HL-60 (cell line): ENCODE measurements at regions not wholly inside any gene's neighbourhood (a gene's known extent, or its start where the extent isn't known, plus 50 kb on each side); places are given as distances from the start of the nearest gene placed in this dataset.
A peak's percentile ranks its signal among the peaks of the same experiment; 100 is the strongest.

Experiments
- DNase-seq, 2 experiments: peaks; one replicate each; pipeline ENCODE4 v3.0.0-alpha.2; 2010 to 2020; ENCODE audit warnings: low read depth in 1 of 2, low spot score in 1 of 2
- H3K27ac ChIP-seq: fragments of 250-450 bp; sonication (Bioruptor Pico); replicated peaks from 2 replicates; pipeline ENCODE4 v1.5.1; 2020; ENCODE audit warnings: mild to moderate bottlenecking, moderate library complexity
- H3K27me3 ChIP-seq: fragments of 250-450 bp; sonication (Bioruptor Pico); 2 replicates; pipeline ENCODE4 v1.5.1; 2021; ENCODE audit warnings: mild to moderate bottlenecking, moderate library complexity; ENCODE audit not compliant: insufficient read depth, poor library complexity, severe bottlenecking
- H3K4me3 ChIP-seq: replicated peaks from 2 replicates; pipeline ENCODE4 v1.5.1; 2011; ENCODE audit warnings: mild to moderate bottlenecking, control low read depth, low read length; ENCODE audit not compliant: insufficient read depth
- GABPA ChIP-seq: IDR thresholded peaks from 2 replicates; pipeline ENCODE4 v1.6.1; 2012; ENCODE audit warnings: low read depth
- POLR2AphosphoS5 ChIP-seq: IDR thresholded peaks from 2 replicates; pipeline ENCODE4 v1.6.1; 2012; ENCODE audit warnings: low read depth
- SPI1 ChIP-seq: IDR thresholded peaks from 2 replicates; pipeline ENCODE4 v1.6.1; 2012; ENCODE audit warnings: low read depth, mild to moderate bottlenecking, borderline replicate concordance
- TF ChIP-seq, protein P1 (sequence below): IDR thresholded peaks from 2 replicates; pipeline ENCODE4 v1.6.1; 2012; ENCODE audit warnings: low read depth; ENCODE audit not compliant: insufficient replicate concordance
- TF ChIP-seq, protein P2 (sequence below): IDR thresholded peaks from one replicate; pipeline ENCODE4 v1.5.1; 2011; ENCODE audit warnings: low read length, control low read depth, inconsistent platforms; ENCODE audit not compliant: insufficient read depth

DNA sequence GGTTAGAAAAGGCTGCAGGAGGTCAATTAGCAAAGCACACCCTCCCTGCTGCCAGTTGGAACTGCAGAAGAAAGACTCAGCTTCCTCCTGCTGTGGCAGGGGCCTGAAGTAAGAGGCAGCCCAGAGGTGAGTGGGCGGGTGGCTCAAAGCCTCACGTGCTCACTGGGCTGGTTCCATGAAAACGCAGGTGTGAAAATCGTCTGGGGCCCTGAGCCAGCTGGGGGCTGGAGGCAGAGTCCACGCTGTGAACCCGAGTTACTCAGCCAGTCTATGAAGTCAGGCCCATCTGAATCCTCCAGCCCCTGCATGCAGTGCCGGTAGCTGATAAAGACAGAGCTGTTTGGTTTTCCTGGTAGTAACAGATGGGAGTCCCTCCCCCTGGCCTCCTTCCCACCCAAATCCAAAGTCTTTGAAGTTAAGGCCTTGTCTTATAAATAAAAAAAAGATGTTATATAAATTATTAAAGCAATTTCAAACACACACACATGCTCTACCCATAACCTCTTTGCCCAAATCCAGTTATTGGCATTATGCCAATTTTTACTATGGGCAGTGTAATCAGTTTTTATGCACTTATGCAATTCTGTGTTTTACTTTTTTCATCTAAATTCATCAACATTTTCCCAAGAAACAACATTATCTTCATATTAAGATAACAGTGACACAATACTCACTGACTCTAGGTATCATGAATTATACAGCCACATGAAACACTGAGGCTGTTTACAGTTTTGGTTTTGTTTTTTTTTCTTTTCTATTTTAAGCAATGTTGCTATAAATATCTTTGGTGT, 57.9 kb upstream of the PNMA1 start:
- DNase-seq: peak; percentile 45 to 68
- no peak overlapping the region for H3K4me3 ChIP-seq

DNA sequence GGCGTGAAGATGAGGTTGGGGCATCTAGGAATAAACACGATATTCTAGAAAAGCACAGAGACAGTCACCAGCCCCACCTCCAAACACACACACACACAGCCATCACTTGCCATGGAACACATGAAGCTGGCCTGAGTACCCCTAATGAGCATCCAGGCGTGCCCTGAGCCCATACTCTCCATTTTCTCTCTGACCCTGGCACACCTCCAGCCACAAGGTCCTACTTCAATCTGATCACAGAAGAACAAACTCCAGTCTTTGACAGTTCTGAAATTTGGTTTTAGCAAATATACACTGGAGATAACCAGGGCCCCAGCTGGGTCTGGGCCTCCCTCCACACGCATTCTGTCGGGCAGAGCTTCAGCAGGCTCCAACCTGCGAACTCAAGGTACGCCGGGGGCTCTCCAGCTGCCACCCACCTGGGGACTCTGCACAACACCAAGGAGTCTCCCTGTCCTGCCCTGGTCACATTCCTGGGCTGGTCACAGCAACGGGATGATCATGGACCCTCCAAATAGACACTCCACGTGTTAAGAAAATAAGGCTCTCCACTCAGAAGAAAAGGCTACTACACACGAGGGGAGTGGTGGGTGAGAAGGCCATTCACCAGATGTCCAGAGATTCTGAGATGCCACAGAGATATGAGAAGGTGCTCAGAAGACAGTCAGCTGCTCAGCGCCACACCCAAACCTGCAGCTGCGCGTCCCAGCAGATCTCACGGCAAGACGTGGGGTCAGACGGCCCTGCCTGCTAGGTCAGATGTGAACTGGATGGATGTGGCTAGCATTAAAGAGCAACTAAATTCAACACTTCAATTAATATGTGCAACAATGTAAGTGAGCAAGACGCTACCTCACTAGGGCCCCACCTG, 57.0 kb upstream of the PNMA1 start:
- Histone ChIP-seq H3K4me3 (no peak overlapping the region), H3K27ac (peak overlapping the region; percentile 60), H3K27me3 (no peaks in the 10 kb centered on the region)
- DNase-seq: no peak
- TF ChIP-seq SPI1: no peak
- TF ChIP-seq, protein P1, sequence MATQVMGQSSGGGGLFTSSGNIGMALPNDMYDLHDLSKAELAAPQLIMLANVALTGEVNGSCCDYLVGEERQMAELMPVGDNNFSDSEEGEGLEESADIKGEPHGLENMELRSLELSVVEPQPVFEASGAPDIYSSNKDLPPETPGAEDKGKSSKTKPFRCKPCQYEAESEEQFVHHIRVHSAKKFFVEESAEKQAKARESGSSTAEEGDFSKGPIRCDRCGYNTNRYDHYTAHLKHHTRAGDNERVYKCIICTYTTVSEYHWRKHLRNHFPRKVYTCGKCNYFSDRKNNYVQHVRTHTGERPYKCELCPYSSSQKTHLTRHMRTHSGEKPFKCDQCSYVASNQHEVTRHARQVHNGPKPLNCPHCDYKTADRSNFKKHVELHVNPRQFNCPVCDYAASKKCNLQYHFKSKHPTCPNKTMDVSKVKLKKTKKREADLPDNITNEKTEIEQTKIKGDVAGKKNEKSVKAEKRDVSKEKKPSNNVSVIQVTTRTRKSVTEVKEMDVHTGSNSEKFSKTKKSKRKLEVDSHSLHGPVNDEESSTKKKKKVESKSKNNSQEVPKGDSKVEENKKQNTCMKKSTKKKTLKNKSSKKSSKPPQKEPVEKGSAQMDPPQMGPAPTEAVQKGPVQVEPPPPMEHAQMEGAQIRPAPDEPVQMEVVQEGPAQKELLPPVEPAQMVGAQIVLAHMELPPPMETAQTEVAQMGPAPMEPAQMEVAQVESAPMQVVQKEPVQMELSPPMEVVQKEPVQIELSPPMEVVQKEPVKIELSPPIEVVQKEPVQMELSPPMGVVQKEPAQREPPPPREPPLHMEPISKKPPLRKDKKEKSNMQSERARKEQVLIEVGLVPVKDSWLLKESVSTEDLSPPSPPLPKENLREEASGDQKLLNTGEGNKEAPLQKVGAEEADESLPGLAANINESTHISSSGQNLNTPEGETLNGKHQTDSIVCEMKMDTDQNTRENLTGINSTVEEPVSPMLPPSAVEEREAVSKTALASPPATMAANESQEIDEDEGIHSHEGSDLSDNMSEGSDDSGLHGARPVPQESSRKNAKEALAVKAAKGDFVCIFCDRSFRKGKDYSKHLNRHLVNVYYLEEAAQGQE: no peak
- no peak for TF ChIP-seq GABPA
- TF ChIP-seq, protein P2, sequence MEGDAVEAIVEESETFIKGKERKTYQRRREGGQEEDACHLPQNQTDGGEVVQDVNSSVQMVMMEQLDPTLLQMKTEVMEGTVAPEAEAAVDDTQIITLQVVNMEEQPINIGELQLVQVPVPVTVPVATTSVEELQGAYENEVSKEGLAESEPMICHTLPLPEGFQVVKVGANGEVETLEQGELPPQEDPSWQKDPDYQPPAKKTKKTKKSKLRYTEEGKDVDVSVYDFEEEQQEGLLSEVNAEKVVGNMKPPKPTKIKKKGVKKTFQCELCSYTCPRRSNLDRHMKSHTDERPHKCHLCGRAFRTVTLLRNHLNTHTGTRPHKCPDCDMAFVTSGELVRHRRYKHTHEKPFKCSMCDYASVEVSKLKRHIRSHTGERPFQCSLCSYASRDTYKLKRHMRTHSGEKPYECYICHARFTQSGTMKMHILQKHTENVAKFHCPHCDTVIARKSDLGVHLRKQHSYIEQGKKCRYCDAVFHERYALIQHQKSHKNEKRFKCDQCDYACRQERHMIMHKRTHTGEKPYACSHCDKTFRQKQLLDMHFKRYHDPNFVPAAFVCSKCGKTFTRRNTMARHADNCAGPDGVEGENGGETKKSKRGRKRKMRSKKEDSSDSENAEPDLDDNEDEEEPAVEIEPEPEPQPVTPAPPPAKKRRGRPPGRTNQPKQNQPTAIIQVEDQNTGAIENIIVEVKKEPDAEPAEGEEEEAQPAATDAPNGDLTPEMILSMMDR: no peak
- TF ChIP-seq POLR2AphosphoS5: no peak

More for the DNA sequence above, 57.9 kb upstream of the PNMA1 start:
- TF ChIP-seq, protein P2: no peak
- TF ChIP-seq POLR2AphosphoS5: peak; percentile 35; the same call in 1 of the 2 replicates
- peak overlapping the region; percentile 60 for H3K27ac ChIP-seq
- H3K27me3 ChIP-seq: no peaks in the 10 kb centered on the region

DNA sequence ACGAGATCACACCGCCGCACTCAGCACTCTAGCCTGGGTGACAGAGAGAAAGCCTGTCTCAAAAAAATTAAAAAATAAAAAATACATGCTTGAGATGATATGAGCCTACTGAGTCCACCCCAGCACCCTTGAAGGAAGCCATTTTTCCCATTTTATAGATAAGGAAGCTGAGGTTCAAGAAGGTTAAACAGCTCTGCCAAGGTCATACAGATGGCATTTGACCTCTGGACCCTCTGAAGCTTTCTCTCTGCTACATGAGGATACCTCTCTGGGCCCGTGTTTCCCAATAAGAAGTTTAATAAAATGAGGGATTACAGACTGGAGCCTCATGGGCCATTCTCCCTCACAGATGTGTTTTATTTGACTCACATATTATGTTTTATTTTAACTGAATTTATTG, 53.9 kb upstream of the PNMA1 start:
- Histone ChIP-seq H3K27ac (no peak overlapping the region), H3K4me3 (no peak overlapping the region), H3K27me3 (no peaks in the 10 kb centered on the region)
- DNase-seq: no peak
- TF ChIP-seq, protein P1: no peak
- TF ChIP-seq GABPA: no peak
- no peak for TF ChIP-seq SPI1
- TF ChIP-seq POLR2AphosphoS5: no peak
- TF ChIP-seq, protein P2: no peak
